LNCaP clone FGC (cell line): ENCODE measurements at regions not wholly inside any gene's neighbourhood (a gene's known extent, or its start where the extent isn't known, plus 50 kb on each side); places are given as distances from the start of the nearest gene placed in this dataset.
"Not testable (repeated sequence)": the region's sequence is repeated elsewhere in the genome, so short reads cannot be mapped to it uniquely, and the experiment has no call there.

Experiments used
- DNase-seq: peaks from one replicate; pipeline ENCODE4 v3.0.0-alpha.2; 2011; ENCODE audit warnings: low read depth
- H3K4me3 ChIP-seq: 2 replicates; pipeline ENCODE4 v1.5.1; 2011; ENCODE audit warnings: mild to moderate bottlenecking, low read depth, low read length, control low read depth
- TF ChIP-seq, protein P1 (sequence below): IDR thresholded peaks from 2 replicates; pipeline ENCODE4 v1.5.1; 2012; ENCODE audit warnings: mild to moderate bottlenecking; ENCODE audit not compliant: control insufficient read depth, insufficient read depth; ENCODE audit errors: extremely low read depth

DNA sequence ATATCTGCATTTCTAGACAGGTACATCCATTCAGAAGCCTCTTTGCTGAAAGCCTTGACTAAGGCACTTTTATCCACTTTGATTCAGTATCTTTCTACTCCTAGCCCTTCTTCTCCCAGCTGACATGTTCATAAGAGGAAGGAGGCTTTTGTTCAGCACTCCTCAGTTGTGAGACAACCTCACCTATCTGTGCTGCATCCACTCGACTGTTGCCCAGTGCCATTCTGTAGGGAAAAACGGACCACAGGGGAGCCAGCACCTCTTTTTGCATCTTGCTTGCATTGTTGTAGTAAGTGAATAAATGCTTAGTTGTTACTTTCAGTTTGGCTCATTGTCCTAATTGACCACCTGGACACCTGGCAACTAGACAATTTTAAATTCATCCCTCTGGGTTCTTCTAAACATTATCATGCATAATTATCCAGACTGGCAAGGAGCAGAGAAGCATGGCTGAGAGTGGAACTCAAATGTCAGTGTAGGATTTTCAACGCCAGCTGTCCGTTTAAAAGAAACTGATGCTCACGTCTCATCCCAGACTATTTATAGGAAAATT is 83.8 kb upstream of the BOD1L1 start:
- TF ChIP-seq, protein P1, sequence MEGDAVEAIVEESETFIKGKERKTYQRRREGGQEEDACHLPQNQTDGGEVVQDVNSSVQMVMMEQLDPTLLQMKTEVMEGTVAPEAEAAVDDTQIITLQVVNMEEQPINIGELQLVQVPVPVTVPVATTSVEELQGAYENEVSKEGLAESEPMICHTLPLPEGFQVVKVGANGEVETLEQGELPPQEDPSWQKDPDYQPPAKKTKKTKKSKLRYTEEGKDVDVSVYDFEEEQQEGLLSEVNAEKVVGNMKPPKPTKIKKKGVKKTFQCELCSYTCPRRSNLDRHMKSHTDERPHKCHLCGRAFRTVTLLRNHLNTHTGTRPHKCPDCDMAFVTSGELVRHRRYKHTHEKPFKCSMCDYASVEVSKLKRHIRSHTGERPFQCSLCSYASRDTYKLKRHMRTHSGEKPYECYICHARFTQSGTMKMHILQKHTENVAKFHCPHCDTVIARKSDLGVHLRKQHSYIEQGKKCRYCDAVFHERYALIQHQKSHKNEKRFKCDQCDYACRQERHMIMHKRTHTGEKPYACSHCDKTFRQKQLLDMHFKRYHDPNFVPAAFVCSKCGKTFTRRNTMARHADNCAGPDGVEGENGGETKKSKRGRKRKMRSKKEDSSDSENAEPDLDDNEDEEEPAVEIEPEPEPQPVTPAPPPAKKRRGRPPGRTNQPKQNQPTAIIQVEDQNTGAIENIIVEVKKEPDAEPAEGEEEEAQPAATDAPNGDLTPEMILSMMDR: no peak
- no peak for DNase-seq
- no peak overlapping the region for H3K4me3 ChIP-seq

DNA sequence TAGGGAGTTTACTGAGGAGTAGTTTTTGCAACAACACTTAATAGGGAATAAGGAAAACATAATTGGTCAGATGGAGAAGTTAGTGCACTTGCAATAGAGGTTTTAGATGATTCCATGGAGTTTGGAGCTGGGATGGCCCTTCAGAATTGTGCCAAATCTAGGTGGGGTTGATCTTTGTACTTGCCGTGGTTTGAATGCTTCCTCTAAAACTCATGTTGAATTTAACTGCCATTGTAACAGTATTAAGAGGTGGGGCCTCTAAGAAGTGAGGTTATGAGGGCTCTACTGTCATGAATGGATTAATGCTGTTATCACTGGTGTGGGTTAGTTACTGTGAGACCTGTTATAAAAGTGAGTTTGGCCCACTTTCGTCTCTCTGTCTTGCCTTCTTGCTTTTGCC is 94.4 kb upstream of the BOD1L1 start:
- no peak overlapping the region for H3K4me3 ChIP-seq
- TF ChIP-seq, protein P1: no peak
- DNase-seq: no peak

DNA sequence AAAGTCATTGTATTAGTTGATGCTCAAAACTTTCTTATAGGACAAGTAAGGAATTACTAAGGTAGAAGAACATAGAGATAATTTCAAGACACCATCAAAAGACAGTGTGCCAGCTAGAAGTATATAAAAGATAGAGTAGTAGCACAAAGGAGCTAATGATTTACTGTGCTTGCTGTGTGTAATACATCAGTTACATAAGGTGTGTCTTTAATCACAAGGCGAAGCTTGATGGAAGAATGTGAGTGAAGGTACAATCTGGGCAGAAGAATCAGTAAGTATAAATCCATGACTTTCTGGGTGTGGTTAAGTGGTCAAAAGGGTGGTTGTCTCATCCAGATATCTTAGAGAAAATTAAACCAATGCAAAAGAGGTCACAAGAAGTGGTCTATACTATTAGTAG is 95.1 kb upstream of the BOD1L1 start:
- DNase-seq: no peak
- no peak overlapping the region for H3K4me3 ChIP-seq
- TF ChIP-seq, protein P1: no peak

DNA sequence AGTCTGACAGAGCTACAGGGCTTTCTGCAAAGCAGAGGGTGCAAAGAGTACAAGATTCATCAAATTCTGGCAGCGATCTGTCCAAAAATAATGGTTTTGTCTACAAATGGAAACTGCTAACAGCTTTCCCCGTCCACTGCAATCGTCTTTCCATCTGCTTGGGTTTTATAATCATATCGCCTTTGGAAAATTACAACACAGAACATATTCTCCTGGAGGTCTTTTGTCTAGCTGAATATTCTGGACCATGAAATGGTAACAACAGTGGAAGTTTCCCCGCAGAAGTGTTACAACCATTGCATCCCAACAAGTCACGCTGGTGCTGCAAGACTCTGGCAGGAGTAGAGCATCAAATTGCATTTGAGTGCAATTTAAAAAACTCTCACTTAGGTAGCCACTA is 101.2 kb upstream of the BOD1L1 start:
- no peak overlapping the region for H3K4me3 ChIP-seq
- TF ChIP-seq, protein P1: no peak
- no peak for DNase-seq

DNA sequence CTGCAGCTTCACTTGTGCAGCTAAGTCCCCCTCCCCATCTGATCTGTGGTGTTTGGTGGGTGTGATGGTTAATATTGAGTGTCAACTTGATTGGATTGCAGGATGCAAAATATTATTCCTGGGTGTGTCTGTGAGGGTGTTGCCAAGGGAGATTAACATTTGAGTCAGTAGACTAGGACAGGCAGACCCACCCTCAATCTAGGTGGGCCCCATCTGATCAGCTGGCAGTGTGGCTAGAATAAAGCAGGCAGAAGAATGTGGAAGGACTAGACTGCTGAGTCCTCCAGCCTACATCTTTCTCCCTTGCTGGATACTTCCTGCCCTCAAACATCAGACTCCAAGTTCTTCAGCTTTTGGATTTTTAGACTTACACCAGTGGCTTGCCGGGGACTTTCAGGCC is 103.5 kb upstream of the BOD1L1 start:
- H3K4me3 ChIP-seq: no peak overlapping the region
- TF ChIP-seq, protein P1: no peak
- DNase-seq: no peak

DNA sequence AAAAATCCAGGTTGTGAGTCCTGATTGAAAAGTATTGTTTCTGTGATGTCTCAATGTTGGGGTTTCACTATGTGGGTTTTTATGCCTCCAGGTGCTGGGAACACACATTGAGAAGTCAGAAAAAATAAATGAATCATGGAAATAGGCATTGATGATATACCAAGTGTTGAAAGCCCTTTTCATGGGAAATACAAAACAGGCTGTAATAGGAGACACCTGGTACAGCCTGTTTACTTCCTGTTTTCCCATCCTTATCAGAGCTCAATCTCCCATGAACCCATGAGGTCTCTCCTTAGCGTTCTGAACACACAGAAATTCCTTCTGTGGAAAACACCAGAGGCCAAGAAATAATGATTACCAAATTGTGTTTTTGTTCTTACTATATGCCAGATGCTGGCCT is 106.3 kb upstream of the BOD1L1 start:
- TF ChIP-seq, protein P1: no peak
- DNase-seq: peak; percentile 66
- no peak overlapping the region for H3K4me3 ChIP-seq

DNA sequence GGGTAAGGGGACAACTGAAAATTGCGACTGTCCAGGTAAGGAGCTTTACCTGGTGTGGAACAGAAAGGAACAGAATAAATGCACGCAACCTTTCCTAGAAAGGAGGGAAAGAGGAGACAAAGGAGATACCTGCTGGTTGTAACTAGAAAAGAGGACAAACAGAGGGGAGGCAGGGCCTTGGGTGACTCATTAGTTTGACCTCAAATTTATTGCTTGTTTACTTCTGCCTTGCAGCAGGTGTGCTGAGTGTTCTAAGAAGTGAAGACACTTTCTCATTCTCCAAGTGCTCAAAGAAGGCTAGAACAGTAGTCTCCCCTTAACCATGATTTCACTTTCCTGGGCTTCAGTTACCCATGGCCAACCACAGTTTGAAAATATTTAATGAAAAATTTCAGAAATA is 123.1 kb upstream of the BOD1L1 start:
- peak; percentile 13 for DNase-seq
- TF ChIP-seq, protein P1: no peak
- no peak overlapping the region for H3K4me3 ChIP-seq

DNA sequence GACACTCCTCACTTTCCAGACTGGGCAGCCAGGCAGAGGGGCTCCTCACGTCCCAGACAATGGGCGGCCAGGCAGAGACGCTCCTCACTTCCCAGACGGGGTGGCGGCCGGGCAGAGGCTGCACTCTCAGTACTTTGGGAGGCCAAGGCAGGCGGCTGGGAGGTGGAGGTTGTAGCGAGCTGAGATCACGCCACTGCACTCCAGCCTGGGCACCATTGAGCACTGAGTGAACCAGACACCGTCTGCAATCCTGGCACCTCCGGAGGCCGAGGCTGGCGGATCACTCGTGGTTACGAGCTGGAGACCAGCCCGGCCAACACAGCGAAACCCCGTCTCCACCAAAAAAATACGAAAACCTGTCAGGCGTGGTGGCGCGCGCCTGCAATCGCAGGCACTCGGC is 134.1 kb upstream of the BOD1L1 start:
- H3K4me3 ChIP-seq, DNase-seq: not testable (repeated sequence)
